ENCODE measurements at regions not wholly inside any gene's neighbourhood (a gene's known extent, or its start where the extent isn't known, plus 50 kb on each side); places are given as distances from the start of the nearest gene placed in this dataset.
"Not testable (repeated sequence)": the region's sequence is repeated elsewhere in the genome, so short reads cannot be mapped to it uniquely, and the experiment has no call there.

GRCh38 chr10:17538941-17539340 lies 78.2 kb downstream of the HACD1 start:
- DNase-seq (ENCODE audit: low spot score): no peak

GRCh38 chr10:17537281-17537680 lies 79.9 kb downstream of the HACD1 start:
- DNase-seq (ENCODE audit: low spot score): no peak

GRCh38 chr10:17536221-17536620 lies 81.0 kb downstream of the HACD1 start:
- no peak for DNase-seq (ENCODE audit: low spot score)

GRCh38 chr10:17533731-17534130 lies 79.3 kb upstream of the ST8SIA6 start:
- DNase-seq (ENCODE audit: low spot score): no peak

- DNase-seq (ENCODE audit: low spot score): no peak
Observed at GRCh38 chr10:17528306-17528862, 74.0 kb upstream of the ST8SIA6 start.

- DNase-seq (ENCODE audit: low spot score): no peak
Observed at GRCh38 chr10:17527514-17528146, 73.2 kb upstream of the ST8SIA6 start.

GRCh38 chr10:17526571-17526970 lies 72.2 kb upstream of the ST8SIA6 start:
- not testable (repeated sequence) for DNase-seq (ENCODE audit: low spot score)

GRCh38 chr10:17523917-17524316 lies 69.5 kb upstream of the ST8SIA6 start:
- no peak for DNase-seq (ENCODE audit: low spot score)

- no peak for DNase-seq (ENCODE audit: low spot score)
Observed at GRCh38 chr10:17523246-17523753, 68.9 kb upstream of the ST8SIA6 start.

GRCh38 chr10:17522269-17522668 lies 67.9 kb upstream of the ST8SIA6 start:
- not testable (repeated sequence) for DNase-seq (ENCODE audit: low spot score)

GRCh38 chr10:17519457-17519856 lies 65.1 kb upstream of the ST8SIA6 start:
- no peak for DNase-seq (ENCODE audit: low spot score)

GRCh38 chr10:17518338-17518737 lies 63.9 kb upstream of the ST8SIA6 start:
- no peak for DNase-seq (ENCODE audit: low spot score)

GRCh38 chr10:17516376-17516775 lies 62.0 kb upstream of the ST8SIA6 start:
- DNase-seq (ENCODE audit: low spot score): no peak

GRCh38 chr10:17512341-17513001 lies 58.1 kb upstream of the ST8SIA6 start:
- DNase-seq (ENCODE audit: low spot score): peak; percentile 32

GRCh38 chr10:17510242-17510908 lies 56.0 kb upstream of the ST8SIA6 start:
- no peak for DNase-seq (ENCODE audit: low spot score)

- DNase-seq (ENCODE audit: low spot score): no peak
Observed at GRCh38 chr10:17507538-17507937, 53.1 kb upstream of the ST8SIA6 start.

GRCh38 chr10:17506856-17507471 lies 52.6 kb upstream of the ST8SIA6 start:
- no peak for DNase-seq (ENCODE audit: low spot score)

- DNase-seq (ENCODE audit: low spot score): no peak
Observed at GRCh38 chr10:17506390-17506789, 52.0 kb upstream of the ST8SIA6 start.

GRCh38 chr10:17504547-17505245 lies 50.3 kb upstream of the ST8SIA6 start:
- DNase-seq (ENCODE audit: low spot score): no peak
